Transverse colon (tissue), 4 donors: ENCODE measurements at regions not wholly inside any gene's neighbourhood (a gene's known extent, or its start where the extent isn't known, plus 50 kb on each side); places are given as distances from the start of the nearest gene placed in this dataset.

Experiments
- CTCF ChIP-seq, 5 experiments: fragments of 200-600 bp in 3 of 5; fragments of 450-650 bp in 2 of 5; sonication (generic) in 3 of 5; IDR thresholded peaks; 1 replicate in 2 of 5; 2 replicates in 3 of 5; pipeline ENCODE4 v1.5.1; 2016 to 2017; ENCODE audit warnings: antibody characterized with exemption in 5 of 5, inconsistent platforms in 3 of 5, mild to moderate bottlenecking in 2 of 5, moderate library complexity in 1 of 5
- POLR2AphosphoS5 ChIP-seq, 3 donors: sonication (generic); formaldehyde crosslinking; IDR thresholded peaks; one replicate each; pipeline ENCODE4 v1.6.1; 2016; ENCODE audit warnings: antibody characterized with exemption in 3 of 3

DNA sequence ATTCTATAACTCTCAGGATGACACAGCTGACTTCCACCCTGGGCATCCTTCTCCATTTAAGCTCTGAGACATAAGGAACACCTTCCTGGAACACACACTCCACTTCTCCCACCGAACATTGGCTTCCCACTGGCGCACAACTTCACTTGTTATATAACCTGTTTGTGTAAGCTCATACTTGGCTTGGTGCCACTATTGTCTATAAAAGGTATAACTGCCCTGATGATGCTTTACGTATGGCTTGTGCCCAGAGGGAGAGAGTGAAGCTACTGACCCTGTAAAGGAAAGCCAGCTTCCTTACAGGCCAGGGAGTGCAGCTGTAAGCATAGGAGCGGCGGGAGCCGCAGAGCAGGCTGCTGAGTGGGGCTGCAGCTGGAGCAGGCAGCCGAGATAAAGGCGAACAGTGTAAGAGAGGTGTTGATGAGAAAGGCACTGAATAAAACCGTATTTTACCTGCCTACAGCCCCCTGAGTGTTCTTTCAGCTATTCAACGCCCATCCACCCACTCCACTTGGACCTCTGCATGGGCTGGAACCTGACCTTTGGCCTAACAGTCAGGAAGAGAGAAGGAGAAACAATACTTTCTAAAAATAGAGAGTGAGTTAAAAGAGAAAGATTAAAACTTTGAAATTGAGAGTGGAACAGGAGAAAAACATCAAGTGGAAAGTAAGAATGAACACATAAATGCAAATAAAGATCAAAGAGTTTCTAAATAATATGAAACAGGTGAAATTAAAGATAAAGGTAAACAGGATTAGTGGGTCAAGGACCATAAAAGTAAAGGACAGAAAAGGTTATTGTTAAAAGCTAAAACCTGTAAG, 252.1 kb upstream of the ARHGAP42 start:
- TF ChIP-seq POLR2AphosphoS5 (IDR thresholded peaks at IDR 0.05), result no peak
- TF ChIP-seq CTCF (IDR thresholded peaks at IDR 0.05), result no peak
